CD14-positive monocyte (primary cell): ENCODE measurements at regions not wholly inside any gene's neighbourhood (a gene's known extent, or its start where the extent isn't known, plus 50 kb on each side); places are given as distances from the start of the nearest gene placed in this dataset.

ENCODE experiments used
- DNase-seq, 3 donors: peaks; one replicate each; pipeline ENCODE4 v3.0.0-alpha.2; 2011 to 2022
- H2AFZ ChIP-seq: 2 replicates; pipeline ENCODE4 v1.6.0; 2012; ENCODE audit warnings: mild to moderate bottlenecking, low read depth, low read length, inconsistent platforms; ENCODE audit not compliant: insufficient read depth, poor library complexity, severe bottlenecking
- H3K27ac ChIP-seq, 2 donors: 1 replicate in 1 of 2; 2 replicates in 1 of 2; pipeline ENCODE4 v1.5.1; 2012 to 2013; ENCODE audit warnings: low read length in 2 of 2, control low read depth in 1 of 2, inconsistent platforms in 1 of 2, low read depth in 1 of 2, mild to moderate bottlenecking in 1 of 2
- H3K27me3 ChIP-seq, 2 donors: one replicate each; pipeline versions ENCODE4 v1.6.0 to v1.6.1; 2011 to 2013; ENCODE audit warnings: low read length in 2 of 2; ENCODE audit not compliant: control insufficient read depth in 2 of 2, insufficient read depth in 2 of 2
- H3K36me3 ChIP-seq, 2 donors: replicated peaks in 1 of 2; 1 replicate in 1 of 2; 2 replicates in 1 of 2; pipeline versions ENCODE4 v1.5.1 to v1.6.1; 2012 to 2013; ENCODE audit warnings: low read length in 2 of 2, control low read depth in 1 of 2, inconsistent platforms in 1 of 2, mild to moderate bottlenecking in 1 of 2; ENCODE audit not compliant: insufficient read depth in 2 of 2, control insufficient read depth in 1 of 2
- H3K4me1 ChIP-seq, 2 donors: 1 replicate in 1 of 2; 2 replicates in 1 of 2; pipeline versions ENCODE4 v1.5.1 to v1.6.1; 2012 to 2013; ENCODE audit warnings: low read length in 2 of 2, control low read depth in 1 of 2, inconsistent platforms in 1 of 2, mild to moderate bottlenecking in 1 of 2, moderate library complexity in 1 of 2; ENCODE audit not compliant: insufficient read depth in 2 of 2, control insufficient read depth in 1 of 2
- H3K4me2 ChIP-seq: replicated peaks from 2 replicates; pipeline ENCODE3; 2012; ENCODE audit warnings: low read length, moderate library complexity, mild to moderate bottlenecking; ENCODE audit not compliant: poor library complexity, severe bottlenecking; ENCODE audit errors: extremely low read depth
- H3K4me3 ChIP-seq, 3 experiments: fragments of 200-600 bp in 1 of 3; sonication (generic) in 1 of 3; replicated peaks in 1 of 3; 1 replicate in 2 of 3; 2 replicates in 1 of 3; pipeline ENCODE4 v1.5.1; 2011 to 2013; ENCODE audit warnings: low read length in 3 of 3, mild to moderate bottlenecking in 3 of 3, control low read depth in 2 of 3, low read depth in 2 of 3, inconsistent platforms in 1 of 3, moderate library complexity in 1 of 3
- H3K79me2 ChIP-seq: 2 replicates; pipeline ENCODE4 v1.6.0; 2012; ENCODE audit warnings: mild to moderate bottlenecking, control low read depth, inconsistent platforms, low read length, moderate library complexity; ENCODE audit not compliant: insufficient read depth
- H3K9ac ChIP-seq: 2 replicates; pipeline ENCODE4 v1.6.0; 2017; ENCODE audit warnings: low read length, mild to moderate bottlenecking; ENCODE audit not compliant: insufficient read depth, poor library complexity, severe bottlenecking
- H3K9me3 ChIP-seq, 2 donors: replicated peaks in 1 of 2; 1 replicate in 1 of 2; 2 replicates in 1 of 2; pipeline versions ENCODE4 v1.5.1 to v1.6.1; 2012 to 2013; ENCODE audit warnings: low read length in 2 of 2, control low read depth in 1 of 2; ENCODE audit not compliant: control insufficient read depth in 1 of 2, insufficient read depth in 1 of 2
- H4K20me1 ChIP-seq: 2 replicates; pipeline ENCODE4 v1.6.0; 2012; ENCODE audit warnings: mild to moderate bottlenecking, low read length, control low read depth, moderate library complexity; ENCODE audit not compliant: insufficient read depth
- H3K27ac Mint-ChIP-seq, 7 donors: one replicate each; pipeline ENCODE4 v1.8.0; 2020; ENCODE audit warnings: mild to moderate bottlenecking in 7 of 7, mixed read lengths in 7 of 7, moderate library complexity in 6 of 7, inconsistent platforms in 2 of 7
- H3K27me3 Mint-ChIP-seq, 3 donors: one replicate each; pipeline ENCODE4 v1.8.0; 2021 to 2022; ENCODE audit warnings: low read depth in 3 of 3, mild to moderate bottlenecking in 3 of 3, mixed read lengths in 3 of 3, moderate library complexity in 3 of 3, inconsistent platforms in 1 of 3
- H3K36me3 Mint-ChIP-seq, 2 donors: one replicate each; pipeline ENCODE4 v1.8.0; 2020; ENCODE audit warnings: mixed read lengths in 2 of 2, inconsistent platforms in 1 of 2, mild to moderate bottlenecking in 1 of 2
- H3K4me1 Mint-ChIP-seq: one replicate; pipeline ENCODE4 v1.8.0; 2020; ENCODE audit warnings: mild to moderate bottlenecking, mixed read lengths
- H3K4me3 Mint-ChIP-seq, 2 donors: one replicate each; pipeline ENCODE4 v1.8.0; 2020; ENCODE audit warnings: mild to moderate bottlenecking in 2 of 2, mixed read lengths in 2 of 2, moderate library complexity in 1 of 2
- H3K9me3 Mint-ChIP-seq, 7 donors: one replicate each; pipeline ENCODE4 v1.8.0; 2020 to 2022; ENCODE audit warnings: mixed read lengths in 7 of 7, mild to moderate bottlenecking in 6 of 7, moderate library complexity in 6 of 7, inconsistent platforms in 2 of 7
- WGBS: methylation state at CpG from one replicate; pipeline ENCODE4 v1.1.5; 2013; ENCODE audit warnings: missing lambda C conversion rate; ENCODE audit not compliant: insufficient coverage; 5-methylcytosine and 5-hydroxymethylcytosine counted together
- intact Hi-C, 2 donors: fragments of 100-400 bp; cut with micrococcal nuclease; formaldehyde crosslinking; loops; one replicate each; pipeline versions ENCODE4 v1.15.0 to v1.15.1; 2023
- TF ChIP-seq, protein P1 (sequence below): fragments of 200-600 bp; IDR thresholded peaks from one replicate; pipeline ENCODE4 v1.8.0; 2022; ENCODE audit warnings: antibody characterized with exemption, mild to moderate bottlenecking

- TF ChIP-seq, protein P1, sequence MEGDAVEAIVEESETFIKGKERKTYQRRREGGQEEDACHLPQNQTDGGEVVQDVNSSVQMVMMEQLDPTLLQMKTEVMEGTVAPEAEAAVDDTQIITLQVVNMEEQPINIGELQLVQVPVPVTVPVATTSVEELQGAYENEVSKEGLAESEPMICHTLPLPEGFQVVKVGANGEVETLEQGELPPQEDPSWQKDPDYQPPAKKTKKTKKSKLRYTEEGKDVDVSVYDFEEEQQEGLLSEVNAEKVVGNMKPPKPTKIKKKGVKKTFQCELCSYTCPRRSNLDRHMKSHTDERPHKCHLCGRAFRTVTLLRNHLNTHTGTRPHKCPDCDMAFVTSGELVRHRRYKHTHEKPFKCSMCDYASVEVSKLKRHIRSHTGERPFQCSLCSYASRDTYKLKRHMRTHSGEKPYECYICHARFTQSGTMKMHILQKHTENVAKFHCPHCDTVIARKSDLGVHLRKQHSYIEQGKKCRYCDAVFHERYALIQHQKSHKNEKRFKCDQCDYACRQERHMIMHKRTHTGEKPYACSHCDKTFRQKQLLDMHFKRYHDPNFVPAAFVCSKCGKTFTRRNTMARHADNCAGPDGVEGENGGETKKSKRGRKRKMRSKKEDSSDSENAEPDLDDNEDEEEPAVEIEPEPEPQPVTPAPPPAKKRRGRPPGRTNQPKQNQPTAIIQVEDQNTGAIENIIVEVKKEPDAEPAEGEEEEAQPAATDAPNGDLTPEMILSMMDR, result no peak
- no CpG with 5 or more reads among the region's 3 CpGs for WGBS
- H3K4me3 ChIP-seq, result no peak overlapping the region
Observed at GRCh38 chr5:8585230-8586018, 716.5 kb downstream of the MTRR start.

DNA sequence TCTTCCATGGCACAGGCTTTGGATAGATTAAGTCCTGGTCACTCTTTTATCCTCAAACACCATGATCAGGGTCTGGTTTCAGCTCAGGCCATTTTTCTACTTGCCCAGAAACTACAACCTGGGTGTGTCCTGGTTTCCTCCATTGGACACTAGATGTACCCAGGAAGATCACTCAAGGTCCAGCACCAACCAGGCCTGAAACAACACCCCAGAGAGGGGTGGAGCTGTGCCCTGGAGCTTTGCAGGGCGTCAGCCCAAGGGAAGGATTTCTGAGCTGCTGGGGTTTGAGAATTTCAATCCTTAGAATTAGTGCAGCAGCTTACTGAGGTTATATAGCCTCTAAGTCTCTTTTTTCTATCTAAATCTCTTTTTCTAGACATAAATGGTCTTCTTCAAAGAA is 722.0 kb downstream of the MTRR start:
- no peaks in the 10 kb centered on the region for H3K4me1 Mint-ChIP-seq
- peaks cover 2 to 10% (median 6%) of the 10 kb centered on the region in 7 donors for H3K9me3 Mint-ChIP-seq
- Histone ChIP-seq H3K79me2 (no peaks in the 10 kb centered on the region), H3K36me3 (no peaks in the 10 kb centered on the region), H2AFZ (no peak overlapping the region), H3K27ac (no peak overlapping the region), H3K4me3 (no peak overlapping the region), H3K9ac (no peak overlapping the region), H3K4me1 (no peaks in the 10 kb centered on the region), H3K4me2 (no peak overlapping the region), H3K27me3 (no peaks in the 10 kb centered on the region), H3K9me3 (peaks cover 15 to 19% of the 10 kb centered on the region in 2 donors), H4K20me1 (no peaks in the 10 kb centered on the region)
- peaks cover 0 to 1% (median 0%) of the 10 kb centered on the region in 3 donors for H3K27me3 Mint-ChIP-seq
- intact Hi-C loops, result no loop called here
- no CpG with 5 or more reads among the region's 1 CpG for WGBS
- H3K27ac Mint-ChIP-seq, result no peak overlapping the region
- no peak overlapping the region for H3K4me3 Mint-ChIP-seq
- TF ChIP-seq, protein P1, result no peak
- no peak for DNase-seq
- H3K36me3 Mint-ChIP-seq, result no peaks in the 10 kb centered on the region

More at GRCh38 chr5:8585230-8586018, 716.5 kb downstream of the MTRR start:
- Mint-ChIP-seq H3K4me3 (no peak overlapping the region), H3K9me3 (peaks cover 1 to 13% (median 5%) of the 10 kb centered on the region in 7 donors), H3K4me1 (no peaks in the 10 kb centered on the region), H3K27me3 (peaks cover 0 to 5% (median 0%) of the 10 kb centered on the region in 3 donors), H3K36me3 (no peaks in the 10 kb centered on the region), H3K27ac (no peak overlapping the region)
- no peak overlapping the region for H3K9ac ChIP-seq
- H3K79me2 ChIP-seq, result no peaks in the 10 kb centered on the region
- H3K27ac ChIP-seq, result no peak overlapping the region
- H3K4me2 ChIP-seq, result no peak overlapping the region
- no peaks in the 10 kb centered on the region for H3K36me3 ChIP-seq
- peaks cover 4 to 5% of the 10 kb centered on the region in 2 donors for H3K9me3 ChIP-seq
- H3K4me1 ChIP-seq, result no peaks in the 10 kb centered on the region
- DNase-seq, result no peak
- no peak overlapping the region for H2AFZ ChIP-seq
- intact Hi-C loops, result no loop called here
- no peaks in the 10 kb centered on the region for H4K20me1 ChIP-seq
- no peaks in the 10 kb centered on the region for H3K27me3 ChIP-seq
